IPS-18a (cell line): ENCODE measurements at regions not wholly inside any gene's neighbourhood (a gene's known extent, or its start where the extent isn't known, plus 50 kb on each side); places are given as distances from the start of the nearest gene placed in this dataset.

Experiments used
- H3K27ac ChIP-seq: one replicate; pipeline ENCODE4 v1.5.1; 2013; ENCODE audit warnings: low read length
- H3K27me3 ChIP-seq: one replicate; pipeline ENCODE4 v1.6.1; 2013; ENCODE audit warnings: mild to moderate bottlenecking, low read length; ENCODE audit not compliant: control insufficient read depth, insufficient read depth
- H3K36me3 ChIP-seq: one replicate; pipeline ENCODE4 v1.6.1; 2013; ENCODE audit warnings: low read depth, low read length; ENCODE audit not compliant: control insufficient read depth
- H3K4me1 ChIP-seq: one replicate; pipeline ENCODE4 v1.6.1; 2013; ENCODE audit warnings: low read depth, low read length; ENCODE audit not compliant: control insufficient read depth
- H3K4me3 ChIP-seq: one replicate; pipeline ENCODE4 v1.5.1; 2013; ENCODE audit warnings: low read length
- H3K9ac ChIP-seq: one replicate; pipeline ENCODE4 v1.6.1; 2013; ENCODE audit warnings: mild to moderate bottlenecking, low read length, moderate library complexity
- H3K9me3 ChIP-seq: one replicate; pipeline ENCODE4 v1.6.1; 2013; ENCODE audit warnings: low read depth, low read length; ENCODE audit not compliant: control insufficient read depth

GRCh38 chr6:44667226-44667625 is 279.7 kb downstream of the CDC5L start:
- Histone ChIP-seq H3K4me3 (no peak overlapping the region), H3K9ac (no peak overlapping the region), H3K27ac (no peak overlapping the region), H3K9me3 (no peaks in the 10 kb centered on the region), H3K36me3 (no peaks in the 10 kb centered on the region), H3K4me1 (peaks cover 54% of the 10 kb centered on the region), H3K27me3 (no peaks in the 10 kb centered on the region)

- Histone ChIP-seq H3K9ac (no peak overlapping the region), H3K4me1 (peaks cover 48% of the 10 kb centered on the region), H3K27ac (no peak overlapping the region), H3K27me3 (no peaks in the 10 kb centered on the region), H3K9me3 (no peaks in the 10 kb centered on the region), H3K36me3 (no peaks in the 10 kb centered on the region), H3K4me3 (no peak overlapping the region)
Measured at GRCh38 chr6:44667668-44668390, 280.3 kb downstream of the CDC5L start.

GRCh38 chr6:44668391-44668930 is 281.0 kb downstream of the CDC5L start:
- Histone ChIP-seq H3K4me3 (no peak overlapping the region), H3K4me1 (peaks cover 42% of the 10 kb centered on the region), H3K27ac (no peak overlapping the region), H3K9ac (no peak overlapping the region), H3K36me3 (no peaks in the 10 kb centered on the region), H3K27me3 (no peaks in the 10 kb centered on the region), H3K9me3 (no peaks in the 10 kb centered on the region)

- Histone ChIP-seq H3K9ac (no peak overlapping the region), H3K9me3 (no peaks in the 10 kb centered on the region), H3K27ac (no peak overlapping the region), H3K4me3 (no peak overlapping the region), H3K27me3 (no peaks in the 10 kb centered on the region), H3K4me1 (peaks cover 34% of the 10 kb centered on the region), H3K36me3 (no peaks in the 10 kb centered on the region)
Measured at GRCh38 chr6:44668976-44669934, 281.7 kb downstream of the CDC5L start.

GRCh38 chr6:44670146-44670545 is 282.6 kb downstream of the CDC5L start:
- Histone ChIP-seq H3K9me3 (no peaks in the 10 kb centered on the region), H3K27me3 (no peaks in the 10 kb centered on the region), H3K4me1 (peaks cover 25% of the 10 kb centered on the region), H3K9ac (no peak overlapping the region), H3K4me3 (no peak overlapping the region), H3K27ac (no peak overlapping the region), H3K36me3 (no peaks in the 10 kb centered on the region)

GRCh38 chr6:44671333-44671732 is 283.8 kb downstream of the CDC5L start:
- Histone ChIP-seq H3K27ac (no peak overlapping the region), H3K4me1 (peaks cover 22% of the 10 kb centered on the region), H3K9me3 (no peaks in the 10 kb centered on the region), H3K9ac (no peak overlapping the region), H3K27me3 (no peaks in the 10 kb centered on the region), H3K36me3 (no peaks in the 10 kb centered on the region), H3K4me3 (no peak overlapping the region)

- Histone ChIP-seq H3K9ac (no peak overlapping the region), H3K27ac (no peak overlapping the region), H3K36me3 (no peaks in the 10 kb centered on the region), H3K4me3 (no peak overlapping the region), H3K9me3 (no peaks in the 10 kb centered on the region), H3K4me1 (peaks cover 14% of the 10 kb centered on the region), H3K27me3 (no peaks in the 10 kb centered on the region)
Measured at GRCh38 chr6:44672086-44672485, 284.6 kb downstream of the CDC5L start.

- Histone ChIP-seq H3K9me3 (no peaks in the 10 kb centered on the region), H3K4me1 (peaks cover 7% of the 10 kb centered on the region), H3K36me3 (no peaks in the 10 kb centered on the region), H3K4me3 (no peak overlapping the region), H3K27me3 (no peaks in the 10 kb centered on the region), H3K9ac (no peak overlapping the region), H3K27ac (no peak overlapping the region)
Measured at GRCh38 chr6:44672841-44673240, 285.3 kb downstream of the CDC5L start.

- Histone ChIP-seq H3K4me3 (no peak overlapping the region), H3K36me3 (no peaks in the 10 kb centered on the region), H3K27me3 (no peaks in the 10 kb centered on the region), H3K9me3 (no peaks in the 10 kb centered on the region), H3K9ac (no peak overlapping the region), H3K4me1 (peaks cover 4% of the 10 kb centered on the region), H3K27ac (no peak overlapping the region)
Measured at GRCh38 chr6:44674226-44675155, 287.0 kb downstream of the CDC5L start.

GRCh38 chr6:44675449-44675848 is 287.9 kb downstream of the CDC5L start:
- H3K4me1 ChIP-seq: peaks cover 4% of the 10 kb centered on the region
- H3K27ac ChIP-seq: no peak overlapping the region
- no peak overlapping the region for H3K9ac ChIP-seq
- no peak overlapping the region for H3K4me3 ChIP-seq
- H3K9me3 ChIP-seq: no peaks in the 10 kb centered on the region
- no peaks in the 10 kb centered on the region for H3K27me3 ChIP-seq
- no peaks in the 10 kb centered on the region for H3K36me3 ChIP-seq
